GM12878 (cell line): ENCODE measurements at regions not wholly inside any gene's neighbourhood (a gene's known extent, or its start where the extent isn't known, plus 50 kb on each side); places are given as distances from the start of the nearest gene placed in this dataset.
"Not testable (repeated sequence)": the region's sequence is repeated elsewhere in the genome, so short reads cannot be mapped to it uniquely, and the experiment has no call there.

Source experiments
- ATAC-seq: fragments of 200-7000 bp; cut with Tn5 transposase; 3 replicates; pipeline ENCODE4 v1.9.1; 2020; ENCODE audit warnings: mild to moderate bottlenecking, moderate library complexity
- BruUV-seq: library from RNA; stranded (reverse); fragments of 400-500 nt; replicated peaks from 2 replicates; lab custom pipeline; 2021; lab: Mats Ljungman, UMichigan
- CTCF ChIA-PET: fragments of 300-600 bp; sonication (Branson Sonifier 250); formaldehyde crosslinking; extraction: SDS; loops from one replicate; lab custom pipeline; 2021; ENCODE audit warnings: inconsistent platforms; lab: Yijun Ruan, JAX
- POLR2A ChIA-PET: fragments of 350-600 bp; formaldehyde crosslinking; extraction: SDS; loops from one replicate; lab custom pipeline; 2021; ENCODE audit warnings: inconsistent platforms; lab: Charles Lee
- RAD21 ChIA-PET: fragments of 300-600 bp; sonication (Branson Sonifier 250); formaldehyde crosslinking; loops from one replicate; lab custom pipeline; 2023; ENCODE audit warnings: antibody characterized with exemption; ENCODE audit not compliant: unreplicated experiment; lab: Charles Lee
- SMC1A ChIA-PET: fragments of 300-600 bp; sonication (Branson Sonifier 250); formaldehyde crosslinking; loops from one replicate; lab custom pipeline; 2023; ENCODE audit not compliant: unreplicated experiment, uncharacterized antibody; lab: Charles Lee
- DNase-seq: peaks from one replicate; pipeline ENCODE4 v3.0.0-alpha.2; 2011; ENCODE audit warnings: low read depth, low spot score
- FAIRE-seq: peaks from 3 replicates; lab custom pipeline; 2011; peaks lifted over from hg19 to GRCh38; lab: Jason Lieb, UNC
- H2AFZ ChIP-seq: 2 replicates; pipeline ENCODE4 v1.6.0; 2011; ENCODE audit warnings: low read depth, low read length, control low read depth; ENCODE audit not compliant: control insufficient read depth
- H3K27ac ChIP-seq: 2 replicates; pipeline ENCODE4 v1.5.1; 2011; ENCODE audit warnings: control low read depth; ENCODE audit not compliant: control insufficient read depth, insufficient read depth
- H3K27me3 ChIP-seq, 2 experiments: replicated peaks in 1 of 2; 2 replicates each; pipeline versions ENCODE4 v1.6.0 to v1.6.1; 2011; ENCODE audit warnings: low read length in 1 of 2; ENCODE audit not compliant: control insufficient read depth in 2 of 2, insufficient read depth in 2 of 2
- H3K36me3 ChIP-seq, 2 experiments: 2 replicates each; pipeline ENCODE4 v1.5.1; 2011; ENCODE audit warnings: low read length in 1 of 2; ENCODE audit not compliant: control insufficient read depth in 2 of 2, insufficient read depth in 2 of 2
- H3K4me1 ChIP-seq: 2 replicates; pipeline ENCODE4 v1.6.1; 2011; ENCODE audit warnings: mild to moderate bottlenecking, low read length, moderate library complexity, mixed read lengths; ENCODE audit not compliant: control insufficient read depth, insufficient read depth
- H3K4me2 ChIP-seq: 2 replicates; pipeline ENCODE4 v1.6.0; 2011; ENCODE audit warnings: control low read depth; ENCODE audit not compliant: control insufficient read depth, insufficient read depth
- H3K4me3 ChIP-seq: fragments of 200-600 bp; sonication (generic); 2 replicates; pipeline ENCODE4 v1.5.1; 2016
- H3K79me2 ChIP-seq: 2 replicates; pipeline ENCODE4 v1.6.0; 2011; ENCODE audit warnings: low read length; ENCODE audit not compliant: control insufficient read depth, insufficient read depth
- H3K9ac ChIP-seq: 2 replicates; pipeline ENCODE4 v1.8.0; 2011; ENCODE audit warnings: low read length, control low read depth, mixed read lengths; ENCODE audit not compliant: control insufficient read depth, insufficient read depth
- H3K9me3 ChIP-seq: replicated peaks from 3 replicates; pipeline ENCODE4 v1.5.1; 2011; ENCODE audit warnings: mild to moderate bottlenecking, low read length; ENCODE audit not compliant: control insufficient read depth, insufficient read depth
- H4K20me1 ChIP-seq: 2 replicates; pipeline ENCODE4 v1.6.0; 2011; ENCODE audit not compliant: control insufficient read depth, insufficient read depth
- BHLHE40 ChIP-seq, 2 experiments: fragments of 450-650 bp in 1 of 2; IDR thresholded peaks; 2 replicates each; pipeline ENCODE4 v1.6.1; 2011 to 2017; ENCODE audit warnings: low read depth in 2 of 2, borderline replicate concordance in 1 of 2, improper control_type of control experiment in 1 of 2, low read length in 1 of 2, mild to moderate bottlenecking in 1 of 2
- WGBS: methylation state at CpG from one replicate; pipeline ENCODE4 v1.1.6; 2016; ENCODE audit warnings: low lambda C conversion rate; ENCODE audit not compliant: insufficient replicate concordance, insufficient coverage; ENCODE audit errors: missing lambda C conversion rate; 5-methylcytosine and 5-hydroxymethylcytosine counted together
- in situ Hi-C: fragments of 300-500 bp; cut with MboI; formaldehyde crosslinking; loops from 9 replicates; pipeline ENCODE4 v1.14.3; 2018; ENCODE audit warnings: mixed read lengths
- intact Hi-C: fragments of 100-400 bp; cut with micrococcal nuclease; formaldehyde crosslinking; loops from one replicate; pipeline ENCODE4 v1.14.2; 2022; ENCODE audit not compliant: unreplicated experiment

- WGBS = 23% methylated on average over 2 of the region's 2 CpGs
- H4K20me1 ChIP-seq, H3K79me2 ChIP-seq, H3K27ac ChIP-seq, in situ Hi-C loops, intact Hi-C loops, DNase-seq, H3K4me1 ChIP-seq, RAD21 ChIA-PET, CTCF ChIA-PET, H3K27me3 ChIP-seq, H3K9ac ChIP-seq, H3K36me3 ChIP-seq, H2AFZ ChIP-seq, H3K4me2 ChIP-seq, SMC1A ChIA-PET, BruUV-seq, H3K9me3 ChIP-seq, H3K4me3 ChIP-seq, POLR2A ChIA-PET: not testable (repeated sequence)
- peak; percentile 58 for ATAC-seq
- peak; percentile 44 for FAIRE-seq
- peak in 1 of 2 experiments; percentile 14; a peak in 1 of 4 replicates for TF ChIP-seq BHLHE40 (IDR thresholded peaks at IDR 0.05; ENCODE audit: borderline replicate concordance in 1 of 2, low read depth in 2 of 2, low read length in 1 of 2)
Observed at GRCh38 chr7:76936346-76936745, 95.8 kb downstream of the SPDYE17 start.

GRCh38 chr7:76934711-76935110 lies 97.5 kb downstream of the SPDYE17 start:
- H3K9ac ChIP-seq, H3K79me2 ChIP-seq, BruUV-seq, H3K27me3 ChIP-seq, H2AFZ ChIP-seq, ATAC-seq, SMC1A ChIA-PET, H3K4me3 ChIP-seq, DNase-seq, H4K20me1 ChIP-seq, H3K4me1 ChIP-seq, CTCF ChIA-PET, H3K27ac ChIP-seq, RAD21 ChIA-PET, H3K4me2 ChIP-seq, H3K9me3 ChIP-seq, intact Hi-C loops, H3K36me3 ChIP-seq, FAIRE-seq, POLR2A ChIA-PET, in situ Hi-C loops: not testable (repeated sequence)
- WGBS = 87% methylated on average over 3 of the region's 3 CpGs
